HG02885 (cell line): ENCODE measurements at regions not wholly inside any gene's neighbourhood (a gene's known extent, or its start where the extent isn't known, plus 50 kb on each side); places are given as distances from the start of the nearest gene placed in this dataset.
A peak's percentile ranks its signal among the peaks of the same experiment; 100 is the strongest.
"Not testable (repeated sequence)": the region's sequence is repeated elsewhere in the genome, so short reads cannot be mapped to it uniquely, and the experiment has no call there.

Experiments used
- ATAC-seq: cut with Tn5 transposase; IDR thresholded peaks from one replicate; pipeline ENCODE4 v1.9.1; 2021; ENCODE audit warnings: mild to moderate bottlenecking; ENCODE audit not compliant: unreplicated experiment, poor library complexity

DNA sequence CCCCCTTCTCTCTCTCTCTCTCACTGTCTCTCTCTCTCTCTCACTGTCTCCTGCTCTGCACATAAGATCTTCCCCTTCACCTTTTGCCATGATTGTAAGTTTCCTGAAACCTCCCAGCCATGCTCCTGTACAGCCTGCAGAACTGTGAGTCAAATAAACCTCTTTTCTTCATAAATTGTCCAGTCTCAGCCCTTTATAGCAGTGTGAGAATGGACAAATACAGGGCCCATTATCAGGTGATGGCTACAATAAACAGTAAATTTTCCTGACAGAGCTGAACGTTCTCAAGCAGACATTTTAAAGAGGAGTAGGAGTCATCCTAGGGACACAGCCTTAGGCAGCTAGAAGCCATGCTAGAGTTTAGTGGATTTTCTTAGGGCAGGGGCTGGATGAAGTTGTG is 1679.7 kb upstream of the B3GALT2 start:
- no peak for ATAC-seq

DNA sequence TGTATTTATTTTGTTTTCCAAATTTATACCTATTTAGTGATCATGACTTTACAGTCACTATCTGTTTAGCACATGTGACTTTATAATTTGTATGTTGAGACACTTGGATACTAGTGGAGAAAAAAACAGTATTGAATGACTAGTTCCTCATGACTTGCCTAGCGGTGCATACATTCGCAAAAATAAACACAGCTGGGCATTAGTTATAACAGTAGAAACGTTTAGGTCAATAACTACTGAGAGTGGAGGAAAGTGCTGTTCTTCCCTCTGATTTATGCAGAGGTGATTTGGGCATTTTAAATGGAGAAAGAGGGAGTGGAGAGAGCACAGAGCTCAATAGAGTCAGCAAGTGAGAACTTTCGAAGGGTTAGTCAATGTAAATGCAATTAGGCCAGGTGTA is 1679.0 kb upstream of the B3GALT2 start:
- ATAC-seq: no peak

DNA sequence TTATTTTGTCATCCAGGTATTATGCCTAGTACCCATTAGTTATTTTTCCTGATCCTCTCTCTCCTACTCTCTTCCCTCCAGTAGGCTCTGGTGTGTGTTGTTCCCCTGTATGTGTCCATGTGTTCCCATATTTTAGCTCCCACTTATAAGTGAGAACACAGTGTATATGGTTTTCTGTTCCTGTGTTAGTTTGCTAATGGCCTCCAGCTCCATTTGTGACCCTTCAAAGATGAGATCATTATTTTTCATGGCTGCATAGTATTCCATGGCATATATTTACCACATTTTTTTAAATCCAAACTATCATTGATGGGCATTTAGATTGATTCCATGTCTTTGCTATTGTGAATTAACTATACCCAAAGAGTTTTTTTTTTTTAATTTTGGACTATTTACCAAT is 1675.7 kb upstream of the B3GALT2 start:
- ATAC-seq: no peak

DNA sequence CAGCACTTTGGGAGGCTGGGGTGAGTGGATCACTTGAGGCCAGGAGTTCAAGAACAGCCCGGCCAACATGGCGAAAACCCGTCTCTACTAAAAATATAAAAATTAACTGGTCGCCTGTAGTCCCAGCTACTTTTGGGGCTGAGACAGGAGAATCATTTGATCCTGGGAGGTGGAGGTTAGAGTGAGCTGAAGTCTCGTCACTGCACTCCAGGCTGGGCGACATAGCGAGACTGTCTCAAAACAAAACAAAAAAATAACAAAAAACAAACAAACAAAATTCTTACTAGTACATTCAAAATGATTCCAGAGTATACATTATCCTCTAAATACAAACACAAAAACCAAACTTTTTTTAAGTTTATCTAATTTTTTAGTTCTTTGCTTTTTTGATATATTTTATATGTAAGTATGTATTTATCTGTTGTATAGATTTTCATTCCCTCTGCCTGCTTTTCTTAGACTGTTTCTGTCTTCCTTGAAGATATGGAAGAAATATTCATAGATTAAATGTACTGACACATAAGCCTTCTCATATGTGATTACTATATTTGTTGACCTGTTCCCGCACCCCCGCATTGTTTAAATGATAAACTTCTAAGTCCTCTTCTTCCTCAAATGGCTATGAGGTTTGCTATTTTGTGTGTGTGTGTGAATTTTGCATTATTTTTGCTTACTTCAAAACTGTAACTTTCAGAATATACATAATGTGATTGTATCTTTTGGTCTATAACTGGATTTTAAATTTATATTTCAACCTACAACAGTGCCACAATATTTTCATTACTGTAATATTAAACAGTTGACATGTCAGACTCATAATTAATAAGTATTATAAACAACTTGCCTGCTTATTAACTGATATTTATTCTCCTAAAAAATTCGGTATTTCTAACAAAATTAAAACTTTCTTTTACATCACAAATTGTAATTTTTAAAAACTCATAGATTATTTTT is 1674.1 kb upstream of the B3GALT2 start:
- ATAC-seq: no peak

DNA sequence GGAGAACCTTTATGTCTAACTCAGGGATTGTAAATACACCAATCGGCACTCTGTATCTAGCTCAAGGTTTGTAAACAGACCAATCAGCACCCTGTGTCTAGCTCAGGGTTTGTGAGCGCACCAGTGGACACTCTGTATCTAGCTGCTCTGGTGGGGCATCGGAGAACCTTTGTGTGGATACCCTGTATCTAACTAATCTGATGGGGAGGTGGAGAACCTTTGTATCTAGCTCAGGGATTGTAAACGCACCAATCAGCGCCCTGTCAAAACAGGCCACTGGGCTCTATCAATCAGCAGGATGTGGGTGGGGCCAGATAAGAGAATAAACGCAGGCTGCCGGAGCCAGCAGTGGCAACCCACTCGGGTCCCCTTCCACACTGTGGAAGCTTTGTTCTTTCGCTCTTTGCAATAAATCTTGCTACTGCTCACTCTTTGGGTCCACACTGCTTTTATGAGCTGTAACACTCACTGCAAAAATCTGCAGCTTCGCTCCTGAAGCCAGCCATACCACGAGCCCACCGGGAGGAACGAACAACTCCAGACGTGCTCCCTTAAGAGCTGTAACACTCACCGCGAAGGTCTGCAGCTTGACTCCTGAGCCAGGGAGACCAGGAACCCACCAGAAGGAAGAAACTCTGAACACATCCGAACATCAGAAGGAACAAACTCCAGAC is 1673.2 kb upstream of the B3GALT2 start:
- ATAC-seq: not testable (repeated sequence)

DNA sequence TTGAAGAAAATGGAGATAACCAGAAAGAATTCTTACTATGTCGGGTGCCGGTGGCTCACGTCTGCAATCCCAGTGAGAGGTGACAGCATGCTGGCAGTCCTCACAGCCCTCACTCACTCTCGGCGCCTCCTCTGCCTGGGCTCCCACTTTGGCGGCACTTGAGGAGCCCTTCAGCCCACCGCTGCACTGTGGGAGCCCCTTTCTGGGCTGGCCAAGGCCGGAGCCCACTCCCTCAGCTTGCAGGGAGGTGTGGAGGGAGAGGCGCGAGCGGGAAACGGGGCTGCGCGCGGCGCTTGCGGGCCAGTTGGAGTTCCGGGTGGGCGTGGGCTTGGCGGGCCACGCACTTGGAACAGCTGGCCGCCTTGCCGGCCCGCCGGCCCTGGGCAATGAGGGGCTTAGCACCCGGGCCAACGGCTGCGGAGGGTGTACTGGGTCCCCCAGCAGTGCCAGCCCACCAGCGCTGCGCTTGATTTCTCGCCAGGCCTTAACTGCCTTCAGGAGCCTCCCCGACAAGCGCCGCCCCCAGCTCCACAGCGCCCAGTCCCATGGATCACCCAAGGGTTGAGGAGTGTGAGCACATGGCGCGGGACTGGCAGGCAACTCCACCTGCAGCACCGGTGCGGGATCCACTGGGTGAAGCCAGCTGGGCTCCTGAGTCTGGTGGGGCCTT is 1672.5 kb upstream of the B3GALT2 start:
- not testable (repeated sequence) for ATAC-seq

DNA sequence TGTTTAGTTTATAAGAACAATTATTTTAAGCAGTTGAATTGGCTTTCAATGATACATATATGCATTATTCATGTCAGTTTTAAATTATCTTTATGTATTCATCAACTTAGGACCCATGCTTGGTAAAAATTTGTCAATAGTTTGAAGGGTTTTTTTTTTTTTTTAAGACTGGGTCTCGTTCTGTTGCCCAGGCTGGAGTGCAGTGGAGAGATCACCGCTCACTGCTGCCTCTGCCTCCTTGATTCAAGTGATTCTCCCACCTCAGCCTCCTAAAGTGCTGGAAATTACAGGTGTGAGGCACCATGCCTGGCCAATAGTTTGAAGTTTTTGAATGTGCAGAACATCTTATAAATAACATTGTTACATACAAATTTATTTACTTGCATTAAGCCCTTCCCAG is 1671.0 kb upstream of the B3GALT2 start:
- no peak for ATAC-seq

DNA sequence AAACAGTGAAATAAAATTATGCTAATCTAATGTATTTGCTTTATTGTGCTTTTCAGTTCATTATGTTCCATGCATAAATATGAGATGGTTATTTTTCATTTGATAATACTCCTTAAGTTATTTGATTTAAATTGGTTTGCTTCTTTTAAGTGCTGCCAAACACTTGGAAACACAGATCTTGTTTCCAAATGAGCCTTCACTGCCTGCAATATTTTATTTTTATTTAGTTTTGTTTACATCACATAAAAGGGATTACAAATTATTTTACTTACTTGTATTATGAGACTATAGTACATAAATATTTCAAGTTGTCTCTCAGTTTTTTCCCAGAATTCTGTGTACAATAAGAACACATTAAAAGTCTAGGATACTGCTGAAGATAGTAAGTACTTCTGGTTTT is 1662.4 kb upstream of the B3GALT2 start:
- ATAC-seq: no peak

DNA sequence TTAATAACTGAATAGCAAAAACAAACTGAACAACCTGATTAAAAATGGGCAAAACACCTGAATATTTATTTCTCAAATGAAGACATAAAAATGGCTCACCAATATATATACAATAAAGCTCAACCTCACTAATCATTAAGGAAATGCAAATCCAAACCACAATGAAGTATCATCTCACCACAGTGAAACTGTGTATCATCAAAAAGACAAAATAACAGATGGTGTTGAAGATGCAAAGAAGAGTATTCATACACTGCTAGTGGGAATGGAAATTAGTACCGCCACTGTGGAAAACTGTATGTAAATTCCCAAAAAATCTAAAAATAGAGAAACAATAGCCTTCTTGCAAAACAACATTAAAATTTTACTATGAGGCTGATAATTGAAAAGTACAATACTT is 1660.1 kb upstream of the B3GALT2 start:
- ATAC-seq: peak; percentile 56

DNA sequence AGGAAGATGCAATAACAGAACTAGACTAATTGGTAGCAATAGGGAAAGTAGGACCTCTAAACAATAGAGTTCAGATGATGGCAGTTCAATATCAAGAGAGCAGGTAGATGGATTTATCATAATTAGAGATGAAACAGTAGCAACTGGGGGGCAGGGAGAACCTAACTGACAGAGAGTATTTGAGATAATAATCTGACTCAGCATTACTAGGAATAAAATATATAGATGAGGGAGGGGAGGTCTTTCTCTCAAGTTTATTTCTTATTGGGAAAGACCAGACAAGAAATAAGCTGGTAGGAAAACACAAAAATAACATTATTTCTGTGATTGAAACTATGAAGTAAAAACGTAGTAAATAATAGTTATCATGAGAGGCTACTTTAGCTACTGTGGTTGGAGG is 1656.7 kb upstream of the B3GALT2 start:
- ATAC-seq: no peak

DNA sequence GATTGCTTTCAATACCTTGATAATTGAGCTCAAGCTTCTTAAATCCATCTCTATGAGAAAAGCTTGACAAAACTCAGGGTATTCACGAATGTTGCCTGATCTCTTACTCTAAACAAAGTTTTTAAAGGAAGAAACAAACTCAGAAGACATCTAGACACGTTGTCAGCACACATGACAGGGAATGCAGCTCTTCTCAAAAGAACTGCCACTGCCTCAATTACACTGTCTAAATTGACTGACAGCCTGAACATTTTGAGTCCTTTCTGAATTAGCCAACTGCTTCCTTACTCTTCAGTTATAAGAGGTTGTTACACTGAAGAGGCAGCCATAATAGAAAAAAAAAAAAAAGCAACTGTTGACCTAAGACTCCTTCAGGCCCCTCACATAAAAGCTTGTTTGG is 1646.7 kb upstream of the B3GALT2 start:
- no peak for ATAC-seq

DNA sequence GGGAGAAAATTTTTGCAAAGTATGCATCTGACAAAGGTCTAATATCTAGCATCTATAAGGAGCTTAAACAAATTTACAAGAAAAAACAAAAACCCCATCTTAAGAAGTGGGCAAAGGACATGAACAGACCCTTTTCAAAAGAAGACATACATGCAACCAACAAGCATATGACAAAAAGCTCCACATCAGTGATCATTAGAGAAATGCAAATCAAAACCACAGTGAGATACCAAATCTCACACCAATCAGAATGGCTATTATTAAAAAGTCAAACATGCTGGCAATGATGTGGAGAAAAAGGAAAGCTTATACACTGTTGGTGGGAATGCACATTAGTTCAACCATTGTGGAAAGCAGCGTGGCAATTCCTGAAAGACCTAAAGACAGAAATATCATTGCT is 1645.2 kb upstream of the B3GALT2 start:
- not testable (repeated sequence) for ATAC-seq

DNA sequence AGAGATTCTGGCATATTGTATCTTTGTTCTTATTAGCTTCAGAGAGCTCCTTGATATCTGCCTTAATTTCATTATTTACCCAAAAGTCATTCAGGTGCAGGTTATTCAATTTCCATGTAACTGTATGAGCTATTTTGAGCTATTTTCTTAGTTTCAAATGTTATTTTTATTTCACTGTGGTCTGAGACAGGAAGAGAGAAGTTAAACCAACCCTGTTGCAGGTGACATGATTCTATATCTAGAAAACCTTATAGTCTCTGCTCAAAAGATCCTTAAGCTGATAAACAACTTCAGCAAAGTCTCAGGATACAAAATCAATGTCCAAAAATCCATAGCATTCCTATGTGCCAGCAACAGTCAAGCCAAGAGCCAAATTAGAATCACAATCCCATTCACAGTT is 1644.0 kb upstream of the B3GALT2 start:
- ATAC-seq: peak; percentile 91

DNA sequence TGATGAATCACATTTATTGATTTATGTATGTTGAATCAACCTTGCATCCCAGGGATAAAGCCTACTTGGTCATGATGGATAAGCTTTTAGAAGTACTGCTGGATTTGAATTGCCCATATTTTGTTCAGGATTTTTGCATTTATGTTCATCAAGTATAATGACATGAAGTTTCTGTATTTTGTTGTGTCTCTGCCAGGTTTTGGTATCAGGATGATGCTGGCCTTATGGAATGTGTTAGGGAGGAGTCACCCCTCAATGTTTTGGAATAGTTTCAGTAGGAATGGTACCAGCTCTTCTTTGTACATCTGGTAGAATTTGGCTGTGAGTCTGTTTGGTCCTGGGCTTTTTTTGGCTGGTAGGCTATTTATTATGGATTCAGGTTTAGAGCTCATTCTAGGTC is 1643.1 kb upstream of the B3GALT2 start:
- no peak for ATAC-seq

DNA sequence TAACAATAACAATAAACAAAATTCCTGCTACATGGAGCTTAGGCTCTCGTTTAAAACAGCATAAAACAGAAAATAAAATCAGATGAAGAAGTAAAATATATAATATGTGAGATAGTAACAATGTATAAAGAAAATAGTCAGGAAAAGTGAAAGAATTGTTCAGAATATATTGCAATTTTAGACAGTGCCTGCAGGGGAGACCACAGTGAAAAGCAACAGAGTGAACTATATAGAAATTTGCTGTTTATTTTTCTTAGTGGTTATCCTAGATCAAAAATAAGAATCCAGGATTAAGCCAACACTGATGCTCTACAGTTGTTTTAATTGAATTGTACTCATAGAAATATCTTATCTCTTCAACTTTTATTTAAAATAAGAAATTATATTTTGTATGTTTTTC is 1639.0 kb upstream of the B3GALT2 start:
- ATAC-seq: no peak

DNA sequence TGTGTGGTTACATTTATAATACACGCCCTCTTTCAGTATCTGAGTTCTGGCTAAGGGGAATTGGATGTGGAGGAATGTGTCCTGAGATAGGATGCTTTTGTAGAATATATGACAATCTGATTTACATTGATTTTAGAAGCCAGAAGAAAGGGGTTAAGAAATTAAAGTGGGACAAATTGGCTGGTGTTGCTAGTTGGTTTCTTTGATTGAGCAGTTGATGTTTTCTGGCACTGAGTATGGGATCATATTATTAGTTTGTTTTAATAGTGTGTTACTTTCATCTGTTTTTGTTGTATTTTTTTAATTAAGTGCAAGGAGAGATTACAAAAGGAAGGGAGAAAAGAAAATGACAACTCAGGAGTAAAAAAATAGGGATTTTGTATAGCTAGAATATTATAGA is 1634.7 kb upstream of the B3GALT2 start:
- no peak for ATAC-seq

DNA sequence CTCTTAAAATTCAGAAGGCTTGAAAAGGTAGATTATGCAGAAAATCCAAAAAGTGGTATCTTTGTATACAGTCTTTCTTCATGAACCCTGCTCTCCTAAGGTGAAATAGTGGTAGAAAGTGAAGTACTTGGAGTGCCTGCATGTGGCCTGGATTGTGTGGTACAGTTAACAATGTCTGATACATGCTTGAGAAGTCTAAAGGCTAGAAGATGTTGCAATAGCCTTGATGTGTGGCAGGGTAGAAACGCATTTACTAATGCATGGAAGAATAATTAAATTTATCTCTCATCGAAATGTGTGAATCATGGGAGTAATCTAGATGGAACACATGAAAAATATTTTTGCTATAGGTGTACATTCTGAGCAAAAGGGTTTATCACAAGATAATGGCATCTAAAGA is 1632.3 kb upstream of the B3GALT2 start:
- no peak for ATAC-seq

DNA sequence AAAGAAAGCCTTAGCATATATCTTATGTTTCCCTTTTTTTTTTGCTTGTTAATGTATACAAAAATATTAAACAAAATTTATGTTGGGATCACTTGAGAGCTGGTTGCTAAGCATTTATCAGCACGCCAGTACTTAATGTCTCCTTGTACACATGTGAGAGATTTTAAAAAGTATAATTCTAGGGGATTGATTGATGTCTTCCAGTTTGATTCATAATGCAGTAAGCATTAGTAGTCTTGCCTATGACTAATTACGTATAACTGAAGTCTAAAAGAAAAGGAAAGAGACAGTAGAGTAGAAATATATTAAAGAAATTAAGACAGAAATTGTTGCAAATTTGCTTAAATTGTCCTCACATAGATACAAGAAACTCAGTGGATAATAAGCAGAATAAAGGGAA is 1630.4 kb upstream of the B3GALT2 start:
- no peak for ATAC-seq

DNA sequence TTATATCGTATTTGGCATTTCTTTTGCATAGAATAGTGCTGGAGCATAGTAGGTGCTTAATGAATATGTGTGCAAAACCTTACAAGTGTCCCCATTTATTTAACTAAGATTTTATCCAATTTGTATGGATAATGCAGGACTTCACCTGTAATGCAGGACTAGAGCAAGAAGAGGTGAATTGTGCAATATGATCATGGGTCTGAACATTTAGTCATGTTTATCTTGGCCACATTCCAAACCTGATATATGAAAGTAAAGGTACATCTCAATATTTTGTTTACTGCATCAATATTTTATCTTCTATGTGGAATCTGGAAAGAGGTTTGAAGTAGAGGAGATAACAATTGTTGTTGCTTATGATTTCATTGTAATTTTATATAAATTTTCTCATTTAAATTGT is 1626.7 kb upstream of the B3GALT2 start:
- no peak for ATAC-seq

DNA sequence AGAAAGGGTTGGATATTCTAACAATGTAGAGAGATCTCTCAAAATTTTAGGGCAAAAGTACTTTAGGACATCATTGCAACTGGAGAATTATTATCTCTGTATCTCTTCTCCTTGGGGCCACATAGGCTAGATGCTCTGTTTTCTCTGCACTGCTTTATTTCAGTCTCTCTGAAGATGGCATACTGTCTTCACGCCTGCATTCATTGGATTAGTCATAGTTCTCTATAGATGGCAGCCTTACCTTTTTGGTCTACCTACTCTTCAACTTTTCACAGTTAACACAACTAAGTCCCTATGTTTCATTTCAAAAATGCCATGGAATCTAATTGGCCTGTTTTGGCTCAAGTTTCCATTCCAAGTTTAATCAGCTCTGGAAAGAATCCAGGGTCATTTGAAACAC is 1623.3 kb upstream of the B3GALT2 start:
- peak; percentile 62 for ATAC-seq

DNA sequence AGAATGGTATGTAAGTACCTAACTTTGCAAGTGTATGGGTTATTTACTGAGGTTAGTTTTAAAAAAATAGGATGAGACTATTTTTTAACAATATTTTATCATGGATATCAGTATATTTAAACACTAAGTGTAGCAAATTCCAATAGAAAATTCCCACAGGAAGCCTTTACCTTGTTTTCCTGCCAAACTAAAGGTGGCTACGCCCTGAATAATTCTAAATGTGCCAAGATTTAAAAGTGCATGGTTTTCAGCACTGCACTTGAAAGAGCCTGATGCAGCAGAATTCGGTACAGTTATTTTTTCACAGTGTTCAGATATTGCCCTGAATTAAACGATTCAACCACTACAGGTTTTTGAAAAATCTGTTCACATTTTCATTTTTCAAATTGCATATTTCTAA is 1622.8 kb upstream of the B3GALT2 start:
- ATAC-seq: no peak
